ENCODE measurements at regions not wholly inside any gene's neighbourhood (a gene's known extent, or its start where the extent isn't known, plus 50 kb on each side); places are given as distances from the start of the nearest gene placed in this dataset.

- POLR2A ChIA-PET = no interaction called here
- no TSS peak for BruUV-seq (replicated peaks)
- H3K9me3 ChIP-seq (replicated peaks; ENCODE audit: control insufficient read depth, insufficient read depth, low read length) = no peaks in the 10 kb centered on the region
- CTCF ChIA-PET = interaction anchor here (1.5 kb wide), 1 partner anchor 9 kb away, joined by 4 read pairs; no protein-coding TSS in a partner anchor
- no peaks in the 10 kb centered on the region for H3K79me2 ChIP-seq (ENCODE audit: control insufficient read depth, insufficient read depth, low read length)
- H3K4me1 ChIP-seq (ENCODE audit: control insufficient read depth, extremely low read depth, insufficient read depth, low read length) = no peaks in the 10 kb centered on the region
- no peaks in the 10 kb centered on the region for H3K9me1 ChIP-seq (replicated peaks; ENCODE audit: control insufficient read depth, extremely low read depth, insufficient read depth, low read length)
- H3K4me2 ChIP-seq (ENCODE audit: insufficient read depth, low read length) = no peak overlapping the region
- no peaks in the 10 kb centered on the region for H3K36me3 ChIP-seq (ENCODE audit: control insufficient read depth in 2 of 2, extremely low read depth in 1 of 2, insufficient read depth in 2 of 2, low read length in 2 of 2)
- no peak overlapping the region for H3K27ac ChIP-seq (ENCODE audit: insufficient read depth, low read depth, low read length)
- H3K27me3 ChIP-seq (ENCODE audit: control insufficient read depth in 2 of 2, insufficient read depth in 2 of 2, low read length in 2 of 2) = peaks cover 2 to 6% of the 10 kb centered on the region in 2 experiments
- no peak for TF ChIP-seq MAX (IDR thresholded peaks at IDR 0.05; ENCODE audit: insufficient read depth, insufficient read length)
- TF ChIP-seq GATA2 (IDR thresholded peaks at IDR 0.05; ENCODE audit: insufficient read depth, insufficient read length, low read depth, low read length) = no peak
- TF ChIP-seq MYC (IDR thresholded peaks at IDR 0.05; ENCODE audit: low read depth, low read length) = no peak
- TF ChIP-seq POLR2A (IDR thresholded peaks at IDR 0.05; ENCODE audit: low read depth, low read length) = no peak
- FAIRE-seq (no peak), DNase-seq (ENCODE audit: low read depth, low spot score) (no peak)
- H3K4me3 ChIP-seq (replicated peaks in 1 of 3; ENCODE audit: insufficient read depth in 1 of 3, low read depth in 1 of 3, low read length in 3 of 3) = no peak overlapping the region
- H3K9ac ChIP-seq (replicated peaks; ENCODE audit: extremely low read depth, insufficient read depth, low read length) = no peak overlapping the region
- intact Hi-C loops (cut with micrococcal nuclease) (no loop called here), dilution Hi-C loops (cut with MboI; ENCODE audit: extremely low pct_ligation_motif_present, low sequenced_read_pairs) (no loop called here)
- no peaks in the 10 kb centered on the region for H4K20me1 ChIP-seq (replicated peaks; ENCODE audit: control insufficient read depth, extremely low read depth, insufficient read depth, low read length)
- H2AFZ ChIP-seq (ENCODE audit: low read depth, low read length) = no peak overlapping the region
Measured at GRCh38 chr2:44097322-44097907, 71.3 kb upstream of the PPM1B start.

DNA sequence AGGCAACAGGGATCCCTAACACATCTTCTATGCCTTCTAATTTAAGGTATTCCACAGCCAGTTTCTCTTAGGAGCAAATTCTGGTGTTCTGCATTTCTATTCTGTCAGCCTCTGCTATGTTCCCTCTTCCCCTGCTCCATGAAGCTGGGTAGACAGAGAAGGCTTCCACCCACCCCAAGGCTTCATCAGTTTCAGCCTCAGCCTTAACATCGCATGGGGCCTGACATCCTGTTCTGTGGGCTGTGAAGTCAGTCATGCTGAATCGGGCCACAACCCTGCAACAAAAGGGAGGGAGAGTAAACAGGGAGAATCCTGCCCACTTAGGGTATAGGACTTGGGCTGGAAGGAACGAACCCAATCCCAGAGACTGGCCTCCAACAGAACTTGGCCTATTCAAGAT lies 70.6 kb upstream of the PPM1B start:
- Histone ChIP-seq H3K27ac (ENCODE audit: insufficient read depth, low read depth, low read length) (no peak overlapping the region), H3K9me3 (replicated peaks; ENCODE audit: control insufficient read depth, insufficient read depth, low read length) (no peaks in the 10 kb centered on the region), H3K79me2 (ENCODE audit: control insufficient read depth, insufficient read depth, low read length) (no peaks in the 10 kb centered on the region), H2AFZ (ENCODE audit: low read depth, low read length) (no peak overlapping the region), H3K27me3 (ENCODE audit: control insufficient read depth in 2 of 2, insufficient read depth in 2 of 2, low read length in 2 of 2) (peaks cover 2 to 5% of the 10 kb centered on the region in 2 experiments), H3K36me3 (ENCODE audit: control insufficient read depth in 2 of 2, extremely low read depth in 1 of 2, insufficient read depth in 2 of 2, low read length in 2 of 2) (no peaks in the 10 kb centered on the region), H3K4me2 (ENCODE audit: insufficient read depth, low read length) (no peak overlapping the region), H3K4me1 (ENCODE audit: control insufficient read depth, extremely low read depth, insufficient read depth, low read length) (no peaks in the 10 kb centered on the region), H3K9me1 (replicated peaks; ENCODE audit: control insufficient read depth, extremely low read depth, insufficient read depth, low read length) (no peaks in the 10 kb centered on the region), H4K20me1 (replicated peaks; ENCODE audit: control insufficient read depth, extremely low read depth, insufficient read depth, low read length) (no peaks in the 10 kb centered on the region), H3K4me3 (replicated peaks in 1 of 3; ENCODE audit: insufficient read depth in 1 of 3, low read depth in 1 of 3, low read length in 3 of 3) (no peak overlapping the region), H3K9ac (replicated peaks; ENCODE audit: extremely low read depth, insufficient read depth, low read length) (no peak overlapping the region)
- no peak for TF ChIP-seq FOS (IDR thresholded peaks at IDR 0.05; ENCODE audit: borderline replicate concordance, insufficient read depth, low read length)
- no peak for TF ChIP-seq POLR2AphosphoS5 (IDR thresholded peaks at IDR 0.05; ENCODE audit: insufficient read depth, low read depth, low read length)
- no peak for TF ChIP-seq MYC (IDR thresholded peaks at IDR 0.05; ENCODE audit: low read depth, low read length)
- no peak for TF ChIP-seq GATA2 (IDR thresholded peaks at IDR 0.05; ENCODE audit: insufficient read depth, insufficient read length, low read depth, low read length)
- no peak for TF ChIP-seq MAX (IDR thresholded peaks at IDR 0.05; ENCODE audit: insufficient read depth, insufficient read length)
- TF ChIP-seq, protein P1, sequence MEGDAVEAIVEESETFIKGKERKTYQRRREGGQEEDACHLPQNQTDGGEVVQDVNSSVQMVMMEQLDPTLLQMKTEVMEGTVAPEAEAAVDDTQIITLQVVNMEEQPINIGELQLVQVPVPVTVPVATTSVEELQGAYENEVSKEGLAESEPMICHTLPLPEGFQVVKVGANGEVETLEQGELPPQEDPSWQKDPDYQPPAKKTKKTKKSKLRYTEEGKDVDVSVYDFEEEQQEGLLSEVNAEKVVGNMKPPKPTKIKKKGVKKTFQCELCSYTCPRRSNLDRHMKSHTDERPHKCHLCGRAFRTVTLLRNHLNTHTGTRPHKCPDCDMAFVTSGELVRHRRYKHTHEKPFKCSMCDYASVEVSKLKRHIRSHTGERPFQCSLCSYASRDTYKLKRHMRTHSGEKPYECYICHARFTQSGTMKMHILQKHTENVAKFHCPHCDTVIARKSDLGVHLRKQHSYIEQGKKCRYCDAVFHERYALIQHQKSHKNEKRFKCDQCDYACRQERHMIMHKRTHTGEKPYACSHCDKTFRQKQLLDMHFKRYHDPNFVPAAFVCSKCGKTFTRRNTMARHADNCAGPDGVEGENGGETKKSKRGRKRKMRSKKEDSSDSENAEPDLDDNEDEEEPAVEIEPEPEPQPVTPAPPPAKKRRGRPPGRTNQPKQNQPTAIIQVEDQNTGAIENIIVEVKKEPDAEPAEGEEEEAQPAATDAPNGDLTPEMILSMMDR (IDR thresholded peaks at IDR 0.05; ENCODE audit: extremely low read depth in 1 of 2, insufficient read depth in 1 of 2, low read depth in 1 of 2, low read length in 2 of 2) = no peak
- no peak for TF ChIP-seq POLR2A (IDR thresholded peaks at IDR 0.05; ENCODE audit: low read depth, low read length)
- TF ChIP-seq JUN (IDR thresholded peaks at IDR 0.05; ENCODE audit: borderline replicate concordance, insufficient read depth, insufficient read length, low read depth) = no peak
- TF ChIP-seq EZH2 (IDR thresholded peaks at IDR 0.05; ENCODE audit: borderline replicate concordance, low read depth, low read length, severe bottlenecking) = no peak
- intact Hi-C loops (cut with micrococcal nuclease) (no loop called here), dilution Hi-C loops (cut with MboI; ENCODE audit: extremely low pct_ligation_motif_present, low sequenced_read_pairs) (no loop called here)
- ChIA-PET POLR2A (no interaction called here), CTCF (interaction anchor here (1.5 kb wide), 1 partner anchor 10 kb away, joined by 4 read pairs; no protein-coding TSS in a partner anchor)
- no peak for DNase-seq (ENCODE audit: low read depth, low spot score)
- no peak for FAIRE-seq
- BruUV-seq (replicated peaks) = no TSS peak
